AG04449 (cell line): ENCODE measurements at regions not wholly inside any gene's neighbourhood (a gene's known extent, or its start where the extent isn't known, plus 50 kb on each side); places are given as distances from the start of the nearest gene placed in this dataset.

Source experiments
- CTCF ChIA-PET: fragments of 350-600 bp; formaldehyde crosslinking; extraction: SDS; loops from one replicate; lab custom pipeline; 2021; ENCODE audit warnings: antibody characterized with exemption; lab: Yijun Ruan, JAX
- POLR2A ChIA-PET: fragments of 400-600, 350-600 bp; formaldehyde crosslinking; extraction: SDS; loops from one replicate; lab custom pipeline; 2020; ENCODE audit warnings: antibody characterized with exemption, inconsistent platforms; lab: Yijun Ruan, JAX
- DNase-seq: peaks from one replicate; pipeline ENCODE4 v3.0.0-alpha.2; 2010; ENCODE audit warnings: low read depth, low spot score
- H3K4me3 ChIP-seq: 2 replicates; pipeline ENCODE4 v1.5.1; 2011; ENCODE audit warnings: low read depth, mild to moderate bottlenecking, control low read depth, low read length
- TF ChIP-seq, protein P1 (sequence below): IDR thresholded peaks from one replicate; pipeline ENCODE4 v1.5.1; 2011; ENCODE audit warnings: mild to moderate bottlenecking, moderate library complexity, low read length, control low read depth, inconsistent platforms; ENCODE audit not compliant: insufficient read depth; ENCODE audit errors: missing control alignments

DNA sequence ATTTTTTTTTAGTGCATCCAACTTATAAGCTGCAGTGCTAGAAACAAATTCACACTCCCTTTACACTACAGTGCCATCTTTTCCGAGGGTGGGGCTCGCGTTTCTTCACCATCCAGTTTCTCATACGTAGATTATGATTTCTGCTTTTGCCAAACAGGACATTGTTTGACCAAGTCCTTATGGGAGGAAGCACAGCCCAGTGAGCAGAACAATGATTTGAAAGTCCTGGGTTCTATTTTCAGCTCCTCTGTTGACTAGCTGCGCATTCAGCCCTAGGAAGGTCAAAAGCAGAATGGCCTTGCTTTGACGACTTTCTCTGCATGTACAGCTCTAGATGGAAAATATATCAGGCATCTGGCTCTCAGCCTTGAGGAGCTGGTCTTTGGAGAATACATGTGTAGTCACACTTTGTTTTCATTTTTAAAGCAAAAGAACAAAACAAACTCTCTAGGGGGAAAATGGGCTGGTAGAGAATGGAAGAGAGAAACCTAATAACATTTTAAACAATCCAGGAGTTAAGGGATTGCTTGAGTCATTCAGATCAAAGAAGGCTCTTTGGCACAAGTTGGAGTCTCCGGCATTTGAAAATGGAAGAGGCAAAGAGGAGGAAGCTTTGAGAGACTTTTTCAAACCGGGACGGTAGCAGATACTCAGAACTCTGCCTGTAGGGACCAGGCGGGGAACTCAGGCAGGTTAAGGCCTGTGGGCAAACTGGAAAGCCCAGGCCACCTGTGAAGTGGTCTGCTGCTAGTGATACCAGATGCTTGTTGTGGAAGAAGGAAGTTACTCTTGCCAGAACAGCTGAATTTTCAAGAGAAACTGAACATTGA, 257.3 kb upstream of the PLEKHG7 start:
- DNase-seq: no peak
- ChIA-PET POLR2A (no interaction called here), CTCF (no interaction called here)
- TF ChIP-seq, protein P1, sequence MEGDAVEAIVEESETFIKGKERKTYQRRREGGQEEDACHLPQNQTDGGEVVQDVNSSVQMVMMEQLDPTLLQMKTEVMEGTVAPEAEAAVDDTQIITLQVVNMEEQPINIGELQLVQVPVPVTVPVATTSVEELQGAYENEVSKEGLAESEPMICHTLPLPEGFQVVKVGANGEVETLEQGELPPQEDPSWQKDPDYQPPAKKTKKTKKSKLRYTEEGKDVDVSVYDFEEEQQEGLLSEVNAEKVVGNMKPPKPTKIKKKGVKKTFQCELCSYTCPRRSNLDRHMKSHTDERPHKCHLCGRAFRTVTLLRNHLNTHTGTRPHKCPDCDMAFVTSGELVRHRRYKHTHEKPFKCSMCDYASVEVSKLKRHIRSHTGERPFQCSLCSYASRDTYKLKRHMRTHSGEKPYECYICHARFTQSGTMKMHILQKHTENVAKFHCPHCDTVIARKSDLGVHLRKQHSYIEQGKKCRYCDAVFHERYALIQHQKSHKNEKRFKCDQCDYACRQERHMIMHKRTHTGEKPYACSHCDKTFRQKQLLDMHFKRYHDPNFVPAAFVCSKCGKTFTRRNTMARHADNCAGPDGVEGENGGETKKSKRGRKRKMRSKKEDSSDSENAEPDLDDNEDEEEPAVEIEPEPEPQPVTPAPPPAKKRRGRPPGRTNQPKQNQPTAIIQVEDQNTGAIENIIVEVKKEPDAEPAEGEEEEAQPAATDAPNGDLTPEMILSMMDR: no peak
- no peak overlapping the region for H3K4me3 ChIP-seq

DNA sequence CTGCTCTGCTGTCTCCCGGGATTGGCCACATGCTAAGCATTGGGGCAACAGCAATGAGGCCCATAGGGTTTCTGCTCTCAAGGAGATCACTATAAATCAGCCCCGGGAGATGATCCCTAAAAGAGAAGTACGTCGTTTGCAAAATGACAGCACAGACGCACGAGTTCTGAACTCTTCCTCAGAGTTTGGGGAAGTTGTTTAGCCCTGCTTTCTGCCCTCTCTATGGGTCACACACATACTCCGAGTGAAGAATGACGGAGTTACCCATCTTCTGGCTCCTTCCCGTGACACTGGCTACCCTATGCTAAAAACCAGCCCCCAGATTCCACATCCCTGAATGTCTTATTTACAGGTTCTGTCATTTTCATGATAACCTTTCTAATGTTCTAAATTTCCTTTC, 258.0 kb upstream of the PLEKHG7 start:
- ChIA-PET POLR2A (no interaction called here), CTCF (no interaction called here)
- no peak overlapping the region for H3K4me3 ChIP-seq
- DNase-seq: no peak
- TF ChIP-seq, protein P1: no peak

DNA sequence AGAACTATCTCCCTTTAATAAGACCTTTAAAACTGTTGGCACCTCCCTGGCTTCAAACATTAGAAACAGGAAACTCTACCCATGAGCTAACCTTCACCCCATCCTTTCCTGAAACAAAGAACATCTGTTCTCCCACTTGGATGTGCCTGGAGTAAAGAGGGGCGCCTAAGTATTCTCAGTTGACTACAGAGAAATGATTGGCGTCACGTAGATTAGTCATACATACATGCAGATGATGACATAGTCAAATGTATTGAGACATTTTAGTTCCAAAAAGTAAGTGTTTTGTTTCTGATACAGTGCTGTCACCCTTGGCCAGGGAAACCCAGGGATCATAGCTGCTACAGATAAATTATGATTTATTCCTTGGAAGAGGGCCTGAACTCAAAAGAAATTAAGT, 260.0 kb upstream of the PLEKHG7 start:
- TF ChIP-seq, protein P1: no peak
- no peak for DNase-seq
- ChIA-PET POLR2A (no interaction called here), CTCF (no interaction called here)
- no peak overlapping the region for H3K4me3 ChIP-seq

DNA sequence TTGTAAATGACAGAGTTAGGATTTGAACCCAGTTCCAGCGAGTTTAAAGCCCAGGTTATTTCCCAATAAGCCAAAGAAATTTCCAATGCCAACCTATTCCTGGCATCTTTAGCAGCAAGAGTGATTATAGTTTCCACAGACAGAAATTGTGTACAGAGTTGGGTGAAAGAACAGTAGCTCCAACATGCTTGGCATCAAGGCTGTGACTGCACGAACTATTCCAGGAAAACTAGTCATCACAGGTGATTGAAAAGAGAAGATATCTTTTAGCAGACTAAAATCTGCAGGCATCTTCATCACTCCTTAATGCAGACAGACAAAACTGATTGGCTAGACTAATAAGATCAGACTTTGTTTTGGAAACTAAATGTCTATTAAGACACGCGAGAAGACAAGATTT, 262.7 kb upstream of the PLEKHG7 start:
- DNase-seq: no peak
- no peak overlapping the region for H3K4me3 ChIP-seq
- CTCF ChIA-PET: no interaction called here
- TF ChIP-seq, protein P1: no peak
- POLR2A ChIA-PET: no interaction called here

DNA sequence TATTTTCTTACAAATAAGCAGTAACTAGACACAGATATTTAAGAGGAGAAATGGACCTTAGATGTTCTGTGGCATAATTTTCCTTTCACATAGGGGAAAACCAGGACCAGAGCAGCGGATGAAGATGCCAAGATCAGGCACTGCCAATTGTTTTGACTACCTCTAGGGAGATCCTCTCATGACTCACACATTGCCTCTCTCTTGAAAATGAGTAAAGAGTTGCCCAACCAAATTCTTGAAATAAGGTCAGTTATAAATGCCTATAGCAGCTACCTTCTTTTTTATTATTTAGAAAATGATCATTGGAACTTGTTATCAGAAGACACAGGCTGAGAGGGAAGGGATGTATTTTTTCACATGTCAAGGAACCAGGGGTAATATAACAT, 263.4 kb upstream of the PLEKHG7 start:
- CTCF ChIA-PET: no interaction called here
- H3K4me3 ChIP-seq: no peak overlapping the region
- no peak for DNase-seq
- POLR2A ChIA-PET: no interaction called here
- TF ChIP-seq, protein P1: no peak

DNA sequence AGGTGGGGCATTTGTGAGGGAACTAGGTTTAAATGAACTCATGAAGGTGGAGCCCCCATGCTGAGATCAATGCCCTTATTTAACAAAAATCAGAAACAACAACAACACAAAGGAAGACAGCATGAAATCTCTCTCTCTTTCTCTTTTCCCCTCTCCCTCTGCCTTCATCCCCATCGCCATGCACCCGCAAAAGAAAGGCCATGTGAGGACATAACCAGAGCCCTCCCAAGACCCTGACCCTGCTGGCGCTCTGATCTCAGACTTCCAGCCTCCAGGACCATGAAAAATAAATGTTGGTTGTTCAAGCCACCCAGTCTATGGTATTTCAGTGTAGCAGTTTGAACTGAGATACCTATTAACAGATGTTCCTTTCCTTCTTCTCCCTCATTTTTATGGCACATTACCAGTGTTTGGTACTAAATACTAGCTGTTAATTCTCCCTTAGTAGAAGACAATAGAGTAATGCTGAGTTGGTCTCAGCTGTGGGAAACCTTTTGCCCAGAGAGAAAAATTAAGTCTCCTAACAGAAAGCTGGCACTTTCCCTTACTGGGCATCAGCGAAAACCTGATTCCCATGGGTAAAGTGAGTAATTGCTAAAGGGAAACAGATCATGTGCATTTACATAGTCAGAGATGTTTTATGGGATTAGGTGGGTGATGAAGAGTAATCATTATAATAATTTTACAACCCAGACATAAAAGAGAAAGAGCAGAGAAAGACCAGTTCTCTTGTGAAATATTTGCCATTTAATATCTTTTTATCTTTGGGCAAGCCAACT, 264.0 kb upstream of the PLEKHG7 start:
- no peak for DNase-seq
- ChIA-PET CTCF (no interaction called here), POLR2A (no interaction called here)
- no peak overlapping the region for H3K4me3 ChIP-seq
- TF ChIP-seq, protein P1: no peak
